Sigmoid colon (tissue), 4 donors: ENCODE measurements at regions not wholly inside any gene's neighbourhood (a gene's known extent, or its start where the extent isn't known, plus 50 kb on each side); places are given as distances from the start of the nearest gene placed in this dataset.

Experiments used
- EP300 ChIP-seq, 4 donors: sonication (generic); formaldehyde crosslinking; IDR thresholded peaks; one replicate each; pipeline ENCODE4 v1.6.1; 2017; ENCODE audit warnings: antibody characterized with exemption in 4 of 4
- POLR2A ChIP-seq, 2 donors: fragments of 450-650 bp; IDR thresholded peaks; one replicate each; pipeline ENCODE4 v1.6.1; 2016; ENCODE audit warnings: antibody characterized with exemption in 2 of 2, mild to moderate bottlenecking in 2 of 2, moderate library complexity in 2 of 2
- TF ChIP-seq, protein P1 (sequence below), 4 experiments: fragments of 450-650 bp in 3 of 4; fragments of 200-600 bp in 1 of 4; IDR thresholded peaks; one replicate each; pipeline ENCODE4 v1.5.1; 2016 to 2019; ENCODE audit warnings: antibody characterized with exemption in 4 of 4, mild to moderate bottlenecking in 3 of 4, moderate library complexity in 2 of 4

DNA sequence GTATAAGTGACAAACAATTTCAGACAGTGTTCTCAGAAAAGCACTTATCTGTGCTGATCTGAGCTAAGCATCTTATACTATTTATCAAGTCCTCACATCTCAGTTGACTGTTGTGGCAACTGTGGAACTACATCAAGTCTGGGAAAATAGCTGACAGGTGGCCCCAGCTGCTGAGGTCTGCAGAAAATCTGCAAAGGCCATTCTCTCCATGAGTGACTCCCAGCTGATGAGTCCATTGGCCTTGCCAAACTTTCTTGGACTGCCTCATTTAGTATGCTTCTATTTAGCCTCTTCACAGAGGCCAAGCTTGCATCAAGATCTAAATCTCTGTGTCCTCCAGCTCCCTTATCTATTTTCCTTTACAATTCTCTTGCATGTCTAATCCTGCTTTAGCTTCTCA, 174.5 kb upstream of the RBM19 start:
- TF ChIP-seq, protein P1, sequence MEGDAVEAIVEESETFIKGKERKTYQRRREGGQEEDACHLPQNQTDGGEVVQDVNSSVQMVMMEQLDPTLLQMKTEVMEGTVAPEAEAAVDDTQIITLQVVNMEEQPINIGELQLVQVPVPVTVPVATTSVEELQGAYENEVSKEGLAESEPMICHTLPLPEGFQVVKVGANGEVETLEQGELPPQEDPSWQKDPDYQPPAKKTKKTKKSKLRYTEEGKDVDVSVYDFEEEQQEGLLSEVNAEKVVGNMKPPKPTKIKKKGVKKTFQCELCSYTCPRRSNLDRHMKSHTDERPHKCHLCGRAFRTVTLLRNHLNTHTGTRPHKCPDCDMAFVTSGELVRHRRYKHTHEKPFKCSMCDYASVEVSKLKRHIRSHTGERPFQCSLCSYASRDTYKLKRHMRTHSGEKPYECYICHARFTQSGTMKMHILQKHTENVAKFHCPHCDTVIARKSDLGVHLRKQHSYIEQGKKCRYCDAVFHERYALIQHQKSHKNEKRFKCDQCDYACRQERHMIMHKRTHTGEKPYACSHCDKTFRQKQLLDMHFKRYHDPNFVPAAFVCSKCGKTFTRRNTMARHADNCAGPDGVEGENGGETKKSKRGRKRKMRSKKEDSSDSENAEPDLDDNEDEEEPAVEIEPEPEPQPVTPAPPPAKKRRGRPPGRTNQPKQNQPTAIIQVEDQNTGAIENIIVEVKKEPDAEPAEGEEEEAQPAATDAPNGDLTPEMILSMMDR (IDR thresholded peaks at IDR 0.05): no peak
- TF ChIP-seq EP300 (IDR thresholded peaks at IDR 0.05) (no peak), POLR2A (IDR thresholded peaks at IDR 0.05) (no peak)
